GM20000 (cell line): ENCODE measurements at regions not wholly inside any gene's neighbourhood (a gene's known extent, or its start where the extent isn't known, plus 50 kb on each side); places are given as distances from the start of the nearest gene placed in this dataset.

Experiments used
- DNase-seq: peaks from one replicate; pipeline ENCODE4 v3.0.0; 2012; ENCODE audit warnings: low spot score
- CTCF ChIP-seq: IDR thresholded peaks from 2 replicates; pipeline ENCODE4 v1.5.1; 2012; ENCODE audit warnings: mild to moderate bottlenecking, control low read depth; ENCODE audit errors: extremely low read depth, missing control alignments

DNA sequence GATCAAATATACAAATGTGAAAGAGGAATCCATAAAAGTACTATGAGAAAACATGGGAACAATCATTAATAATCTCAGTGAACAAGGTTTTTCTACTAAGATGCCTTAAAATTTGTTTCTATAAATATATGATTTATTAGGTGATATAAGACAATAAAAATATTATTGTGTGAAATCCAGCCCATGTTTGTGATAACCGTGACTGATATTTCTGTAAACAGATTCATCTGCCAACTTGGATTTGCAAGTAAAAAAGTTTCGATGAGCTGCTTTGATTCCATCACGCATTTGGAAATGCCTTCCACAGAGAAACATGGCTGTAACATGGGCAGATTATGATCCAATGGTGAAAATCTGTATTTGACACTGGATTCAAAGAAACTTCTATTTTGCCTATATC is 157.8 kb downstream of the NXPE2 start:
- TF ChIP-seq CTCF, result no peak
- no peak for DNase-seq

- TF ChIP-seq CTCF, result no peak
- no peak for DNase-seq
Observed at GRCh38 chr11:114844896-114845295, 166.6 kb downstream of the NXPE2 start.

DNA sequence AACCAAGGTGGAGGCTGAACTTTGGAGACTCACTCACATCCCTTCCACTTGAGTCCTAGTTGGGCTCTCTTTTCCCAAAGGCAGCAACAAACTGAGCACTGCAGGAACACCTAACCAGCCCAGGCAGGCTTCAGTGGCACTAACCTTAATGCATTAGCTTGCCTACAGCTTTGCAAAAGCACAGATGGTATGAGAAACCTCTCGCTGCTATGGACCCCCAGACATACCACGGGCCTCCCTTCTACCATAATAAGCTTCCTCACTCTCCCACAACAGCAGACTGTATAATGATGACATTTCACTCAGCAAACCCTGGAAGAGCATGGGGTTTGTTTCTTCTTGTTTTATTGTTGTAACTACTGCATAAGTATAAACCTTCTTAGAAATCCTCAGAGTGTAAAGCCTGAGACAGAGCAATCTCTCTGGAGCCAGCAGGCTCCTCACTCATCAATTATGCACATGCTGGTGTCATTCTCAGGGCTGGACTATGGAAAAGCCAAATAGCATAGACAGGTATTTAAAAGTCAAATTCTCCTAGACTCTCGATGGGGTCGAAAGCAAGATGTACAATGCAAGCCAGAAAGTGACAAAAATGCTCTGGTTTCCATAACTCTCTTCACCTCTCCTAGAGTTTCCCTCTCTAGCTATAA is 167.6 kb downstream of the NXPE2 start:
- DNase-seq, result no peak
- no peak for TF ChIP-seq CTCF

- no peak for DNase-seq
Observed at GRCh38 chr11:114846416-114846791, 168.1 kb downstream of the NXPE2 start.

GRCh38 chr11:114847306-114847975 is 169.1 kb downstream of the NXPE2 start:
- no peak for DNase-seq
- no peak for TF ChIP-seq CTCF

More at GRCh38 chr11:114846416-114846791, 168.1 kb downstream of the NXPE2 start:
- TF ChIP-seq CTCF, result no peak

- no peak for DNase-seq
- TF ChIP-seq CTCF, result no peak
Observed at GRCh38 chr11:114848027-114848426, 169.7 kb downstream of the NXPE2 start.

DNA sequence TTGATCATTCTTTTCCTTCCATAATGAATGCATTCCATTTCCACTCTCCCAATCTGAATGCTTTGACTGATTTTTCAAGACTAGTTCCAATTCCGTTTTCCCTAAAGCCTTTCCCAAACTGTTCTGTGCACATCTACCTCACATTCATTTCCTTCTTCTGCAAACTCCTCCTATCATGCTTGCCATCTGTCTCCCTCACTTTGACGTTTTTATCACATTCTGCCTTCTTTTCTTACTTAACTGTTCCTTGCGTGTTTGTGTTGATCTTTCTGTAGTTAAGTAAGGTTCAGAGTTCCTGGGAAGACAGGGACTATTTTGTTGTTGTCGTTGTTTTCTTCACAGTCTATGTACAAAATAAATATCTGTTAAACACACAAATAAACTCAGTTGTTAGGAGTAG is 179.0 kb downstream of the NXPE2 start:
- DNase-seq, result no peak
- no peak for TF ChIP-seq CTCF
